DMS153 treated with DMSO at 0.1 percent for 48 hours (cell line): ENCODE measurements at regions not wholly inside any gene's neighbourhood (a gene's known extent, or its start where the extent isn't known, plus 50 kb on each side); places are given as distances from the start of the nearest gene placed in this dataset.

Experiments used
- DNase-seq: peaks from one replicate; lab custom pipeline; 2025; ENCODE audit not compliant: unreplicated experiment; lab: John Stamatoyannopoulos, UW

DNA sequence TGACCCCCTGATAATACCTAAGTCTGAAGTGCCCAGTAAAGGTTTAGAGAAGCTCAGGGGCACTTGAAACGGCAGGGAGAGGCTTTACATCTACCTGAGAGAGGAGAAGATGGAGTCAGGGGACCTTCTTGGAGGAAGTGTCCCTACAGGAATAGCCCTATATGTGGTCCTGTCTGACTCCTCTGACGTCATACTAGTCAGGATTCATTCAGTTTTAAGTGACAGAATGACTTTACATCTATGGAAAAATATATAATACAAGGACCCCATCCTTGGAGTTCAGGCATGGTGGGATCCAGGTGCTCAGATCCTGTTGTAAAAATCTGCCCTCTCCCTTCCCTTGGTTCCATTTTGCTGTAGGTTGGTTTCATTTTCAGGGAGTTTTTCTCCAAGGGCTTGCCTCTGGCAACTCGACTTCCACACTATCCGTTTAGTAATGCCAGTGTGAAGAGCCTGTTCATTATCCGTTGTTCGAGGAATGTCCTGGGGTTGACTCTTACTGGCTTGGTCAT is 205.6 kb downstream of the IRF8 start:
- no peak for DNase-seq

DNA sequence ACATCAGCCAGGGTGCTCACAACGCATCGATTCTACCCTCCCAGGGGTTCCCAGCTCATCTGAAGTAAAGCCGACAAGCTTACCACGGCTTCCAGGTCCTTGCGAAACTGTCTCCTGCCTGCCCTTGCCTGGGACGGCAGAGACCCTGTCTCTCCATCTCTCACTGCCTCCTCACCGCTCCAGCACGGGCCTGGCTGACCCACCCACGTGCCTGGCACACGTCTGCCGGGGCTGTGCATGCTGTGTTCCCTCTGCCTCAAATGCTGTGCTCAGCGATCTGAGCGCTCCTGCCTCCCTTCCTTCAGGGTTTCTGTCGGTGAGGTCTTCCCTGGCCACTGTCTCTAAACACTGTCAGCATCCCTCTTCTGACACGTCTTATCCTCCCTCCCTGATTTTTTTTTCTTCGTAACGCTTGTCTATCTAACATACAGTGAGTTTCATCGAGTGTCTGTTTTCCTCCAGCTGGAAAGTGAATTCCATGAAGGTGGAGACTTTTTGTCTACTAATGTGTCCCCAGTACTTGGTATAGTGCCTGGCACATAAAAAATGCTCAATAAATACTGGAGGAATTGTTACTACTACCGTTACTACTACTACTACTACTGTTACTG is 208.4 kb downstream of the IRF8 start:
- DNase-seq, result no peak

DNA sequence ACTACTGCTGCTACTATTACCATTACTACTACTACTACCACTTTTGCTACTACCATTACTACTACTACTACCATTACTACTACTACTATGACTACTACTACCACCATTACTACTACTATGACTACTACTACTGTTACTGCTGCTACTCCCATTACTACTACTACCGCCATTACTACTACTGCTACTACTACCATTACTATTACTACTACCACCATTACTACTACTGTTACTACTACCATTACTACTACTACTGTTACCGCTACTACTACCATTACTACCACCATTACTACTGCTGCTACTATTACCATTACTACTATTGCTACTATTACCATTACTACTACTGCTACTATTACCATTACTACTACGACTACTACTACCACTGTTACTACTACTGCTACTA is 209.1 kb downstream of the IRF8 start:
- DNase-seq, result no peak

DNA sequence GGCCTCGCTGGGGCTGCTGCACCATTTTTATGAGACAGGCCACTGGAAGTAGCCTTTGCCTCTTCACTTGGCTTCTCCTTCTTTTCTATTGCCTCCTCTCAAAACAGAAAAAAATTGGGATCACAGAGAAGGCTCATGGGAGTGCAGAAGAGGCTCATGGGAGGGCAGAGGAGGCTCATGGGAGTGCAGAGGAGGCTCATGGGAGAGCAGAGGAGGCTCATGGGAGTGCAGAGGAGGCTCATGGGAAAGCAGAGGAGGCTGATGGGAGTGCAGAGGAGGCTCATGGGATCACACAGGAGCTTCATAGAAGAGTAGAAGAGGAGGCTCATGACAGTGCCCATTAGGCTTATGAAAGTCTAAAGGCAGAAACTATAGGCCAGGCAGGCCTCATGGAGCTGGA is 211.2 kb downstream of the IRF8 start:
- no peak for DNase-seq

DNA sequence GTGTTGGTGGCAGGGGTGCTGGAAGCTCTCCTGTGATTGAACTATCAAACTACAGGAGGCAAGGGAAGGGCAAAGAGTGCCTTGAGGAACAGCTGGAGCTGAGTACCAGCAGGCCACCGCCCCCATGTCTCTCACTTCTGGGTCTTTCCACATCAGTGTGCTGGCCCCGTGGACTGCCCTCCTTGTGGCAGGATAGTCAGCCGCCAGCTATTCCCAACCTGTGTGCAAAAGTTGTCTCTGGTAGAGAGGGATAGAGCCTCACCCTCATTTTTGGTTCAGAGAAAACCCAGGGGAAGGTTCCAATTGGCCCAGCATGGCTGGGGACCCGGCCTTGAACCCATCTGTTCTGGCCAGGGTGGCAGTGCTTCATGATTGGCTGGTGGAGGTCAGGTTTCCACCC is 211.8 kb downstream of the IRF8 start:
- no peak for DNase-seq

DNA sequence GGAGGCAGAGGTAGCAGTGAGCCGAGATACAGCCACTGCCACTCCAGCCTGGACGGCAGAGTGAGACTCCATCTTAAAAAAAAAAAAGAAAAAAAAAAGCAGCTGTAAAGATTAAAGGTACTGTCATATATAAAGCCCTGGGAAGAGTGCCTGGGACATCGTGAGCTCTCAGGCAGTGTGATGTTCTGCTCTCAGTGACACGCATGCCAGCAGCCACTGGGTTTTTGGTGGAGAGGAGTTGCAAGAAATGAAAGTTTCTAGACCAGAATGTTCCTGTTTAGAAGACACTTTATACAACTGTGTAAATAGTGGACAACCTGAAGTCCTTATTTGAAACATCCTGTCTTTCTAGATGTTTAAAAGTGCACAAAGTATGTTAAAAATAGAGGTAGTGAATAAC is 213.2 kb downstream of the IRF8 start:
- no peak for DNase-seq

DNA sequence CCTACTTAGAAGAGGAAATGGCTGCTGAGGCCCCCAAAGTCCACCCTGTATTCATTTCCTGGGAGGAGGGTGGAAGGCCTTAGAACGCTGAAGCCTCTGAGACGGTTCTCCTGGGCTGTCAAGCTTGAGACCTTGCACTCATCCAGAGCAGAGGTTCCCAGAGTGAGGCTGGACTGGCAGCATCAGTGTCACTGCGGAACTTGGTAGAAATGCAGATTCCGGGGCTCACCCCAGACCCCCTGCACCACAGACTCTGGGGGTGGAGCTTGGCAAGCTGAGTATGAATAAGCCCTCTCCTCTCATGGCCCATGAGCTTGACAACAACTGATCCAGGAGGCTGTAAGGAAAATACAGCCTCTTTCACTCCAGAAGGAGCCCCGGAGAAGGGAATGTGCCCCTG is 218.3 kb downstream of the IRF8 start:
- no peak for DNase-seq

DNA sequence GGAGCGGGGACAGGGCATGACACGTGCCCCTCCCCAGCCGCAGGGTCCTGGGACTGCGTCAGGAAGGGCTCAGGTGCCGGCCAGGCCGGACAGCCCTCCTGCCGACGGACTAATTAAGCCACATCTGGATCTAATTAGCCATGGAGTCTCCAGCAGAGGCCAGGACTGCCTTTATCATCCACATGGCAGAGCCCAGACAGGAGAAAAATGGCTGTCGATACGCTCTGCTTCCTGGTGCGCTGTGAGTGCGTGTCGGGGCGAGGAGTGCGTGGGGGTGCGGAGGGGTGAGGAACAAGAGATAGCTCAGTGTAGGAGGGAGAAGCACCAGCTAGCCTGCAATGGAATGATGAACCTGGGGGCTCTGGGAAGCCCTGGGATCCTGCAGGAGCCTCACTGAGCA is 218.8 kb downstream of the IRF8 start:
- no peak for DNase-seq

DNA sequence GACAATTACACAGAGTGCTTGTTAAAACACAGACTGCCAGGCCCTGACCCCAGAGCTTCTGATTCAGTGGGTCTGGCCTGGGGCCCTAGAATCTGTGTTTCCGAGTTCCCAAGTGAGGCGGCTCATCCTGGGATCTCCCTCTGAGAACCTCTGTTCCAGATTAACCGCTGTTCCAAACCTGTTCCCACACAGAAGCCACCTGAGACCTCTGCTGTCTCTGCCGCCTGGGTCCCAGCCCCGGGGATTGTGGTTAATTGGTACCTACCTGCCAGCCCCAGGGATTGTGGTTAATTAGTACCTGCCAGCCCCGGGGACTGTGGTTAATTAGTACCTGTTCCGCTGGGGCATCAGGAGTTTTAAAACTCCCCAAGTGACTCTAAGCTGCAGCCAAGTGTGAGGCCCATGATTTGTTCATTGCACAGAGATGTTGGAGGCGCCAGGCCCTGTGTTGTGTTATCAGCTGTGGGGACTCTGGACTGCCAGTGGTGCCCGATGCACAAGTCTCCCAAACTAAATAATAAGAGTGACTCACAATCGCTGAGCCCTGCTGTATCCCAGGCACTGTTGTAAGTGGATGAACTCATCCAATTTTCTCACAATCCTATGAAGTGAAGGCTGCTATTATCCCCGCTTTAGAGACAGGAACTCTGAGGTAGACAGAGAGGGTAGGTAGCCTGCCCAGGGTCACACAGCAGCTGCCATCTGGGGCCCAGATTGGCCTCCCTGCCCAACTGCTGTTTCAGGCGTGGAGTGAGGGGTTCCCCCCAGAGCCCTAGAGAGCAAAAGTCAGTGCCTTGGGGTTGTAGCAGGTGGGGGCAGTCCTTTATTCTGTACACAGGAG is 219.7 kb downstream of the IRF8 start:
- no peak for DNase-seq

DNA sequence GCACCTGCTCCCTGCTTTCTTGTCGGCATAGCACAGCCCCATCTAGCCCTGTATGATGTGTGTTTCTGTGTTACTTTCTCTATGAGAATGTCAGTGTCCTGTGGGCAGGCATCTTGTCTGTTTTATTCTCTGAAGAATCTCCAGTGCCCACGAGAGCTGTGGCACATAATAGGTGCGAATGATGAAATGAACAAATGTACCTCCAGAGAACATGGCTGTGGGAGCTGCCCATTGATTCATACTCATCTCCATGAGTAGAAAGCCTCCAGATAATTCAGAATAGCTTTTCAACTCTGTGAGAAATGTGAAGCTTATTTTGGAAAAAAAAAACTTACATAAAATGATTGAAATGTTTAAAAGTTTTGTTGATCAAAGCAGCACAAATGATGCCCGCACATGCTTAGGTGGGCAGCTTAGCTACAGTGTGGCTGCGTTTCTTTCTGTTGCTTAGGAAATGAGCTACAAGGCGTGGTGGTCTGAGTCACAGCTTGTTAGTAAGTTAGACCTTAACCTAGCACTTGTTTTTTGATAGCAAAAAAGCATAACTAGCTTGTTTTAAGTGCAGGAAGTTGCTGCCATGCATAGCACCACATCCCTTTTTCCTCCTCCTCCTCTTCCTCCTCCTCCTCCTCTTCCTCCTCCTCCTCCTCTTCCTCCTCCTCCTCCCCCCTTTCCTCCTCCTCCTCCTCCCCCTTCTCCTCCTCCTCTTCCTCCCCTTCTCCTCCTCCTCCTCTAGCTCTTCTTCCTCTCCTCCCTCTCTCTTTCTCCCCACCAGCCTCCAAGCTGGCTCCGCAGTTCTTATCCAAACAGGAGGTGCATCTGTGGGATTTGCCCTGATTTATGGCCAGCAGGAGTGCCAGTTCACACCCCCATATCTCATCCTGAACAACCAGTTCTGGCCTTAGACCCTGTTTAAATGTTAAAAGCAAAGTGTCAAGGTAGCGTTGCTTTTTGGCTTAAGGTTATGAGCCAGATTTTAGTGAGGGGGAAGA is 221.5 kb downstream of the IRF8 start:
- DNase-seq, result no peak

DNA sequence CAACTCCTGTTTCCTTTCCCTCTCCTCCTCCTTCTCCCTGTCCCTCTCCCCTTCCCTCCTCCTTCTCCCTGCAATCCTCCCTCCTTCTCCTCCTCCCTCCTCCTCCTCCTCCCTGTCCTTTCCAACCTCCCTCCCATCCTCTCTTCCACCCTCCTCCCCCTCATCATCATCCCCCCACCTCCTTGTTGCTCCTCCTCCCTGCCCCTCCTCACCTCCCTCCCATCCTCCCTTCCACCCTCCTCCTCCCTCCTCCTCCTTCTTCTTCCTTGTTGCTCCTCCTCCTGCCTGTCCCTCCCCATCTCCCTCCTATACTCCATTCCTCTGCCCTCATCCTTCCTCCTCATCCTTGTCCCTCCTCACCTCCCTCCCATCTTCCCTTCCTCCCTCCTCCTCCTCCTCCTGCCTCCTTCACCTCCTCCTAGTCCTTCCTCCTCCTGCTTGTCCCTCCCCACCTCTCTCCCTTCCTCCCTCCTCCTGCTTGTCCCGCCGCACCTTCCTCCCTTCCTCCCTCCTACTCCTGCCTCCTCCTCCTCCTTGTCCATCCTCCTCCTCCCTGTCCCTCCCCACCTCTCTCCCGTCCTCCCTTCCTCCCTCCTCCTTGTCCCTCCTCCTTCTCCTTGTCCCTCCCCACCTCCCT is 222.5 kb downstream of the IRF8 start:
- DNase-seq, result no peak

DNA sequence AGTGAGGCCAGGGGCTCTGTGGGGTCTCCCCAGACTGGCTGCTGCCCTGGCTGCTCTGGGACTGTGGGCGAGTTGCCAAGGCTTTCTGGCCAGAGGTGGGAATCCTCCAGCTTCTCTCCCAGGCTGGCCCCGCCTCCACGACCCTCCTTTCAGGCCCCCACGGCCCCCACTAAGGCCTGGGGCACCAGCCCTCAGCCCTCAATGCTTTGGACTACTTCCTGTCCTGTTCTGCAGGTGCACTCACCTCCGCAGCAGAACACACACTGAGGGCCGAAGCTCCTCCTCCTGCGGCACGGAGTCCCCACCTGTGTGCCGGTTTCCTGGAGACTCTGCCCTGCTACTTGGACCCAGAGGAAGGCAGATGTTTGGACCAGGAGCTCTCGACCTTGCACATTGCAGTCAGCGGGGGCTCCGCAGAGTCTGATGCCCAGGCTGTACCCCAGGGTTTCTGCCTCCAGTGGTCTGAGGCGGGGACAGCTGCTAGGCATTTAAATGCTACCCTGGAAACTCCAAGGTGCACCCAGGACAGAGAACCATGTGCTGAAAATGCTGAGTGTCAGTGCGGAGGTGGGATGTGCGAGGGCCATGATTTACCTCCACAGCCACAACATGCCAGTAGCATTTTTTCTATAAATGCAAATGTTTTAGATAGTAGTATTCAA is 223.8 kb downstream of the IRF8 start:
- no peak for DNase-seq

DNA sequence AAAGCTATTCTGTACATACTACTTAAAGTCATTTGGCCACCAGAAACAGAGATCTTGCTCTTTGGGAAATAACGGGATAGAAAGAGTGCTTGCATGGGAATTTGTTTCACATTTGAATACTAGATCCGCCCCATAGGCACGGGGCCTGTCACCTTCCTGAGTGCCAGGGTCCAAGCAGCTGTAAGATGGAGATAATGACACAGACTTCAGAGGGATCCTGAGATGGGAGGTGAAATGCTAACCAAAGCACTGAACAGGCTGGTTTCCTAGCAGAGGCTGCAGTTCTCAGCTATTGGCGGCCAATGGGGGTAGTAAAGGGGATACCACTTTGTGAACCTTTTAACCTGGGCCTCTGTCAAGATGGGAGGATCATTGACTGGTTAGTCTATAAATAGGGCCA is 225.4 kb downstream of the IRF8 start:
- DNase-seq, result no peak

DNA sequence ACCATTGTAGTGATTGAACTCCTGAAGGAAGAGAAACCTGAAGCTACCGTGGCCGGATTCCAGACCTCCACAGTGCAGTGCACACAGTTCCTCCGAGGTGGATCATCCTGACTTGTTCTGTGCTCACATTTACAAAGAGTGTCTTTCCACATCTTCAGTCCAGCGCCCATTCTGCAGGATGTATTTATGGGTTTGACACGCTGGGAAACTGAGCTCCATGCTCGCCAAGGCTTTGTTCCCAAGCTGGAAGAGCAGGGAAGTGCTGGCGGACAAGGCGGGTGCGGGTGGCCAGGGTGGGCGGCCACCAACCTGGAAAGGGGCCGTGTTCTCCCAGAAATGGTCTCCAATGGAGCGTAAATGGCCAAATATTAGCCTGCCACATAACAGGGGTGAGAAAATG is 227.9 kb downstream of the IRF8 start:
- DNase-seq, result no peak

DNA sequence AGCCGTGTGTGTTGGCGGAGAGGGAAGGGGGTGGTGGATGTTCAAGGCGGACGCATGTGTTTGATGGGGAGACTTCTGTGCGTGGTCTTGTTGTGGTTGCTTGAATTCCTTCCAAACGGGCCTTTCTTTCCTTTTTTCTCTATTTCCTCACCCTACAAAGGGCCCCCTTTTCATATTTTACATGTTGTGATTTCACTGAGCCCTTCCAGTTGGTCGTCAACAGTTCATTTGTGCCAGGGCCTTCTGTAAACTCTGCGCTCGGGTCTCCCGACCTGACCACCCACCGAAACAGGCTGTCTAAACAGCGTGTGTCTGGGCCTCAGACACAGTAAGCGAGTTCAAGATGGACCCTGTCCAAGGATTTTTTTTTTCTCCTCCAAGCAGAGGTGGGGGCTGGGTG is 228.4 kb downstream of the IRF8 start:
- DNase-seq, result no peak

DNA sequence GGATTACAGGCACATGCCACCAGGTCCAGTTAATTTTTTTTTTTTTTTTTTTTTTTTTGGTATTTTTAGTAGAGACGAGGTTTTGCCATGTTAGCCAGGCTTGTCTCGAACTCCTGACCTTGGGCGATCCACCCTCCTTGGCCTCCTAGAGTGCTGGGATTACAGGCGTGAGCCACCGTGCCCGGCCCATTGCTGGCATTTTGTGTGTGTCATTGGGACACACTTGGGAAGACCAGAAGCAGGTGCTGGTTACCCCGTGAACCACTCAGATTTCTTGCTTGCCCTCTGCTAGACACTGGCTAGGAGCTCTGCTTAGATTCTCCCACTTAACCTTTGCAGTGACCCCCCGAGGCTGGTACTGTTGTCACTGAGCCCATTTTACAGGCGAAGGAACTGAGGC is 229.3 kb downstream of the IRF8 start:
- DNase-seq, result no peak

DNA sequence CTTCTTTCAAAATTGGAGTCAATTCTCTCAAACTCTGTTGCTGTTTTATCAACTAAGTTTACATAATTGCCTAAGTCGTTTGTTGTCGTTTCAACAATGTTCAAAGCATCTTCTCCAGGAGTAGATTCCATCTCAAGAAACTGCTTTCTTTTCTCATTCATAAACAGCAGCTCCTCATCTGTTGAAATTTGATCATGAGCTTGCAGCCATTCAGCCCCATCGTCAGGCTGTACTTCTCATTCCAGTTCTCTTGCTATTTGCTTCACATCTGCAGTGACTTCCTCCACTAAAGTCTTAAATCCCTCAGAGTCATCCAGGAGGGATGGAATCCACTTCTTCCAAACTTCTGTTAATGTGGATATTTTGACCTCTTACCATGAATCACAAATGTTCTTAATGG is 230.6 kb downstream of the IRF8 start:
- DNase-seq, result no peak

DNA sequence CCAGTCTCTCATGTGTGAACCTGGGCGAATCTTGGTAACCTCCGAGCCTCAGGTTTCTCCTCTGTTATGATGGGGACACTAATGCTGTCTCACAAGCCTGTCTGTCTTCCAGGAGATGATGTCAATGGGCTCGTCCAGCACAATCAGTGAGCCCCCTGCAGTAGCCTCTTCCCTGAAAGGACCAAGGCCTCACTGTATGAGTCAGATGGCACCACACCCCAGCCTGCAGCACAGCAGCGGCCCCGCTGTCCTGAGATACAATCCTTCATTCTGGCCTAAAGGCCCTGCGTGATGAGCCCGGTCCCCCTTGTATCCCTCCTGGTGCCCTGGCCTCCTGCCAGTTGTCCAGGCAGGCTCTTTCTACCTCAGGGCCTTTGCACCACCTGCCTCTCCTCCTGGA is 234.4 kb downstream of the IRF8 start:
- DNase-seq, result no peak

DNA sequence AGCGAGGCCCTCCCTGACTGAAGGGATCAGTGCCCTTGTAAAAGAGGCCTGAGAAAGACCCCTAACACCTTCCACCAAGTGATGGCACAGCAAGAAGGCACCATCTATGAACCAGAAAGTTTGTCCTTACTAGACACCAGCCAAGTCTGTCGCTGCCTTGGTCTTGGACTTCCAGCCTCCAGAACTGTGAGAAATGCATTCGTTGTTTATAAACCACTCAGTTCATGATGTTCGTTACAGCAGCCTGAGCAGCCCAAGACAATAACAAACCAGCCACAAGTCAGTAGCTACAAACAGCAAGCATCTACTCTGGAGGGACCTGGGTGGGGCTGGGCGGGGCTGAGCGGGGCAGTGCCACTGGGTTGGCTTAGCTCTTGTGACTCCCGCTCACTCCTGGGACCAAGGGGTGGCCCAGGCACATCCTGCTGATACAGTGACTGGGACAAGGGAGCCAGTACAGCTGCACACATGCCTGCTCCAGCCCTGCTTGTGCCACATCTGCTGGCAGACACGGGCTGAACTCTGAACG is 234.9 kb downstream of the IRF8 start:
- no peak for DNase-seq

DNA sequence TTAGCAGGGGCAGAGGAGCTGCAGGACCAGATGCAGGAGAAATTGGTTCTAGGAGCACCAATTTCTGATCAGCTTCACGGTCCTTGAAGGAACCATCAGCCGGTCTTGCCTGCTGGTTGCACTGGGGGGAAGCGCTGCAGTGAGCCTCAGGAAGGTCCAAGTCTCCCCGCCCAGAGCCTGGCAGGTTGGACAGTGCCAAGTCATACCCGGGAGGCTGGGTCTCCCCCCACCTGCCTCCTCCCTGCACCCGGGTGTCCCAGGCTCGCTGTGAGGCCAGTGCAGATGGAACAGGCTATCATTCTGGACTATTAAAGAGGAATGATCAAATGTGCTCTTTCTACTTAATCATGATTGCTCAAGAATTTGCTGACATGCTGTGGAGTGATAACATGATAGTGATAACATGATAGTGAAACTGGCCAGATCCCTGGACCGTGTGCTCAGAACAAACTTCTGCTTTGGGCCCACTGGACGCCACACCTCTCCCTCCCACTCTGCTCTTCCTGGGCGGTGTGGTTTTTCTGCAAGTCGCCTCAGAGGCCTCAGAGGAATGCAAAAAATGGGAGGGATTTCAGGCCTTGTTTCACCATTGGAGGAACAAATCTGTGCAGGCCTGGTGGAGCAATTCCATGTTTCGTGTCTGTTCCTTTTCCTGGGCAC is 236.0 kb downstream of the IRF8 start:
- DNase-seq, result no peak
